Right atrium auricular region (tissue), 2 donors: ENCODE measurements at regions not wholly inside any gene's neighbourhood (a gene's known extent, or its start where the extent isn't known, plus 50 kb on each side); places are given as distances from the start of the nearest gene placed in this dataset.

Experiments used
- DNase-seq: peaks from one replicate; pipeline ENCODE4 v3.0.0-alpha.2; 2019; ENCODE audit warnings: low spot score
- H3K27ac ChIP-seq, 2 donors: fragments of 200-600 bp; sonication (generic); 1 replicate in 1 of 2; 2 replicates in 1 of 2; pipeline ENCODE4 v1.5.1; 2016 to 2019
- H3K27me3 ChIP-seq, 2 donors: fragments of 200-600 bp; sonication (generic); one replicate each; pipeline versions ENCODE4 v1.5.1 to v1.6.0; 2017 to 2019
- H3K36me3 ChIP-seq: fragments of 200-600 bp; sonication (generic); one replicate; pipeline ENCODE4 v1.5.1; 2016
- H3K4me1 ChIP-seq, 2 donors: fragments of 200-600 bp; sonication (generic); one replicate each; pipeline versions ENCODE4 v1.5.1 to v1.6.0; 2017 to 2019
- H3K4me3 ChIP-seq, 2 donors: fragments of 200-600 bp; sonication (generic); 1 replicate in 1 of 2; 2 replicates in 1 of 2; pipeline ENCODE4 v1.5.1; 2017 to 2019; ENCODE audit warnings: mild to moderate bottlenecking in 1 of 2, moderate library complexity in 1 of 2
- H3K9me3 ChIP-seq, 2 donors: fragments of 200-600 bp; sonication (generic); one replicate each; pipeline ENCODE4 v1.5.1; 2019
- TF ChIP-seq, protein P1 (sequence below), 2 donors: fragments of 200-600 bp; sonication (generic); IDR thresholded peaks; one replicate each; pipeline ENCODE4 v1.5.1; 2019; ENCODE audit warnings: antibody characterized with exemption in 2 of 2

GRCh38 chr5:38707352-38708210, 138.2 kb upstream of the OSMR start:
- Histone ChIP-seq H3K9me3 (no peaks in the 10 kb centered on the region), H3K36me3 (no peaks in the 10 kb centered on the region), H3K27ac (no peak overlapping the region), H3K4me1 (peaks cover 0 to 14% of the 10 kb centered on the region in 2 donors), H3K27me3 (no peaks in the 10 kb centered on the region), H3K4me3 (no peak overlapping the region)
- TF ChIP-seq, protein P1, sequence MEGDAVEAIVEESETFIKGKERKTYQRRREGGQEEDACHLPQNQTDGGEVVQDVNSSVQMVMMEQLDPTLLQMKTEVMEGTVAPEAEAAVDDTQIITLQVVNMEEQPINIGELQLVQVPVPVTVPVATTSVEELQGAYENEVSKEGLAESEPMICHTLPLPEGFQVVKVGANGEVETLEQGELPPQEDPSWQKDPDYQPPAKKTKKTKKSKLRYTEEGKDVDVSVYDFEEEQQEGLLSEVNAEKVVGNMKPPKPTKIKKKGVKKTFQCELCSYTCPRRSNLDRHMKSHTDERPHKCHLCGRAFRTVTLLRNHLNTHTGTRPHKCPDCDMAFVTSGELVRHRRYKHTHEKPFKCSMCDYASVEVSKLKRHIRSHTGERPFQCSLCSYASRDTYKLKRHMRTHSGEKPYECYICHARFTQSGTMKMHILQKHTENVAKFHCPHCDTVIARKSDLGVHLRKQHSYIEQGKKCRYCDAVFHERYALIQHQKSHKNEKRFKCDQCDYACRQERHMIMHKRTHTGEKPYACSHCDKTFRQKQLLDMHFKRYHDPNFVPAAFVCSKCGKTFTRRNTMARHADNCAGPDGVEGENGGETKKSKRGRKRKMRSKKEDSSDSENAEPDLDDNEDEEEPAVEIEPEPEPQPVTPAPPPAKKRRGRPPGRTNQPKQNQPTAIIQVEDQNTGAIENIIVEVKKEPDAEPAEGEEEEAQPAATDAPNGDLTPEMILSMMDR (IDR thresholded peaks at IDR 0.05) = no peak
- no peak for DNase-seq

DNA sequence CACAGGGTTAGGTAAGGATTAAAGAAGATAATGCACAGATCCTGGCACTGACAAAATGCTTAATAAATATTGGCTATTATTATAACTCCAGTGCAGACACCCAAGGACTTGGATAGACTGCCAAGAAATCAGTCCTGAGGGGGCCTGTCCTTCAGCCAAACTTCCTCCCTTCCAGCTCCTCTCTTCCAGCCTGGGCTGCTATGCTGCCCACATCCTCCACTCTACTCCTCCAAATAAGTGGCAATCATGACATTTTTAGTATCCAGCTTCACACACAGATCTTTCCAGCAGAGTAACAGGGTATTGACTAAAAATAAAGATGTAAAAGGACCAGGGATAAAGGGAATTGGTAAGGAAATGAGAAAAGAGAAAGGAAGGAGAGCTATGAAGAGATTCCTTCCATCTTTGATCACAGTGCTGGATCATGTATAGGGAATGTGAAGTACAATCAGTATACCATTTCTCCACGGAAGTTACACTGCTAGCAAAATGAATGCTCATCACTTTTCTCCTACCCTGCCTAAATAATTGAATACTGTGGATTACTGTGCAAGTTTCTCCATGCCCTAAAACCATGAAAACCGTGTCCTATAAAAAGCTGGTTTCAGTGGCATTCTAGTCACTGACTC, 136.0 kb upstream of the OSMR start:
- TF ChIP-seq, protein P1 (IDR thresholded peaks at IDR 0.05) = no peak
- DNase-seq = no peak
- Histone ChIP-seq H3K4me1 (peaks cover 0 to 19% of the 10 kb centered on the region in 2 donors), H3K27ac (no peak overlapping the region), H3K36me3 (no peaks in the 10 kb centered on the region), H3K9me3 (no peaks in the 10 kb centered on the region), H3K27me3 (no peaks in the 10 kb centered on the region), H3K4me3 (no peak overlapping the region)

DNA sequence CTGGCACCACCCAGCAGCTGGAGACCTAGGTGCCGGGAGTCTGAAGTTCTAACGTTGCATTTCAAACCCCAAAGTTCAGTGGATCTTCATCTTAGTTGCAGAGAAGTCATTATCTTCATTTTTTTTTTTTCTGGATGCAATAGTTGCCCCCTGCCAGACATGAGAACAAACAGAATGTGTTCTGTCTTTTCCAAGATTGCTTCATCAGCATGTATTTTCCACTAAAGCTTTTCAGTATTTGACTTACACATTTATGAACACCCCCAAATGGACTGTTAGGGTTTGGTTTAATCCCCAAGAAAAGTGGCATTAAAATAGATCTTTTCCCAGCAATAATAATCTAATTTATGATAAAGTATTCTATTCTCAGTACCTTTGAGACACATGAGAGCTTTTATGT, 135.2 kb upstream of the OSMR start:
- DNase-seq = no peak
- Histone ChIP-seq H3K4me3 (no peak overlapping the region), H3K27ac (no peak overlapping the region), H3K27me3 (no peaks in the 10 kb centered on the region), H3K36me3 (no peaks in the 10 kb centered on the region), H3K4me1 (peaks cover 0 to 19% of the 10 kb centered on the region in 2 donors), H3K9me3 (no peaks in the 10 kb centered on the region)
- TF ChIP-seq, protein P1 (IDR thresholded peaks at IDR 0.05) = no peak

GRCh38 chr5:38712391-38712790, 133.4 kb upstream of the OSMR start:
- Histone ChIP-seq H3K27ac (no peak overlapping the region), H3K4me3 (no peak overlapping the region), H3K9me3 (no peaks in the 10 kb centered on the region), H3K4me1 (peaks cover 0 to 10% of the 10 kb centered on the region in 2 donors), H3K36me3 (no peaks in the 10 kb centered on the region), H3K27me3 (no peaks in the 10 kb centered on the region)
- TF ChIP-seq, protein P1 (IDR thresholded peaks at IDR 0.05) = no peak
- DNase-seq = no peak

- TF ChIP-seq, protein P1 (IDR thresholded peaks at IDR 0.05) = no peak
- no peaks in the 10 kb centered on the region for H3K27me3 ChIP-seq
- peaks cover 0 to 16% of the 10 kb centered on the region in 2 donors for H3K4me1 ChIP-seq
- no peak overlapping the region for H3K27ac ChIP-seq
- no peaks in the 10 kb centered on the region for H3K36me3 ChIP-seq
- no peaks in the 10 kb centered on the region for H3K9me3 ChIP-seq
- DNase-seq = no peak
- H3K4me3 ChIP-seq = no peak overlapping the region
Observed at GRCh38 chr5:38714240-38714639, 131.6 kb upstream of the OSMR start.
